Suppressor macrophage treated with lipopolysaccharide for 1 hour (primary cell): ENCODE measurements at regions not wholly inside any gene's neighbourhood (a gene's known extent, or its start where the extent isn't known, plus 50 kb on each side); places are given as distances from the start of the nearest gene placed in this dataset.
A peak's percentile ranks its signal among the peaks of the same experiment; 100 is the strongest.
"Not testable (repeated sequence)": the region's sequence is repeated elsewhere in the genome, so short reads cannot be mapped to it uniquely, and the experiment has no call there.

ENCODE experiments used
- DNase-seq, 3 donors: peaks; one replicate each; pipeline ENCODE4 v3.0.0-alpha.2; 2020 to 2022

DNA sequence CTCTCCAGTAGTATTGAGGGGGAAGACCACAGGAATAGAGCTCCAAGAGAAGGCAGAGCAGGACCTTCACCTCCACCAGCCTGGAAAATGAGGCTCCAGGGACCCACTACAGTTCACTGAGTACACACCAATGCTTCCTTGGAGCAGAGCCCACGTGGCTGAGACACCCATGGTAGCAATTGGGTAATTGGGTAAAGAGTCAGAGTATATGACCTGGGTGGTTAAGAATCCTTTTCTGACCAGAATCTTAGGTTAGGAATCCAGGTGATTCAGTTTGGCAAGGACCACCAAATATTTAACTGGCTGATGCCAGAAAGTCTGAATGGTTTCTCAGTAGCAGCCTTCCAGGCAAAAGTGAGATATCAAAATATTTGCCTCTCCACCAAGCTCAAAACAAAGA lies 107.7 kb downstream of the MDH1 start:
- DNase-seq, result no peak

DNA sequence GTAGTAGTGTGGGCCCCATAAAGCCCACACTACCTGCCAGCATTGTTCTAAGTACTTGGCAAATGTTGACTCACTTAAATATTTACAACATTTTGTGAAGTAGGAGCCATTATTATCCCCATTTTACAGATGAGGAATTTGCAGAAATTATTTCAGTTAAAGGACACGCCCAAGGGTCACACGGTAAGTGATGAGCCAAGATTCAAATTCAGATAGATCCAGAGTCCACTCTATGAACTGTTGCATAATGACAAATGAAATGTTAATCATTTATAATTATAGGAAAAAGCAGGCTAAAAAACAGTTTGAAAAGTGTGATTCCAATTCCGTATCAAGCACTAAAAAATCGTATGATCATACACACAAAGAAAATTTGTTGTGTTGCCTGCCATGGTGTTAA lies 108.4 kb downstream of the MDH1 start:
- DNase-seq, result no peak

DNA sequence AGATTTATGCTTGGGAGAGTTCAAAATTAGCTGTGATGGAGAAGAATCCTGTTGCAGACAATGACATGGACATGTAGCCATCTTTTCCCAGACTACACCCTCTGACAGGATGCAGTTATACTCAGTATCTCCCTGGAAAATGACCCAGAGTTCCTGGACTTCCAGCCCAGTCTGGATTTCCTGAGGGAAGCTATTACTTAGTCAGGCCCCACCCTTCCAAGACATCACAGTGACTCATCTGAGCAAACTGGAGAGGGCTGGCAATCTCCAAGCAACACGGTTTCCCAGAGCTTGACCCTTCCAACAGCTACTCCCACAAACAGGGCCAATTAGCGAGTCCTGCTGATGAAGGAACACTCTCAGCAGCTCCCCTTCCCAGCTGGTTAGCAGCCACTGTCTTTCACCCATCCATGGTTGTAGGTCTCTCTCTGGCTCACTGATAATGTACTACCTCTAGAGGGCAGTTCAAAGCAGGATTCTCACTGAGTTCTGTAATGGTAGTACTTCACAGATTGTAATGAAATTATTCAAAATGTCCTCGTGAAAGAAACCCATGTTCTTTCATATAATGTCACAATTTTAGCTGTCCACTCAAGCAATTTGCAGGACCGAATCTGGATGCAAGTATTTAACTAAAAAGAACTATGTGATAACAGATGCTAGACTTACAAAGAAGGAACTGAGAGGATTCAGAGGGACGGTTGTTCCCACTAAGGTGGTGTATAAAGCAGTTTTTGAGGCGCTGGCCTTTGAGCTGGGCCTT lies 110.2 kb downstream of the MDH1 start:
- DNase-seq, result peak; percentile 52 to 53 (median 52)

DNA sequence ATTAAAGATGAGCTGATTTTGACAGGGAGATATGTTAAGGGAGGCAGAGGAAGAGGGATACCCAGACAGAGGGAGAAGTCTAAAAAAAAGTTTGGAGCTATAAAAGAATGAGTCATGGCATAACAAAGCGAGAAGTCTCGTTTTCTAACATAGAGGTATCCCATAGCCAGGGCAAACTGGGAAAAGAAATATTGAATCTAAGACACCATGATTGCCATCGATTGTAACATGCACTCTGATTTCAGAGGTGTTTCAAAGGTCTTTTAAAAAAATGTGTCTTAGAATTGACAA lies 110.7 kb downstream of the MDH1 start:
- DNase-seq, result no peak

DNA sequence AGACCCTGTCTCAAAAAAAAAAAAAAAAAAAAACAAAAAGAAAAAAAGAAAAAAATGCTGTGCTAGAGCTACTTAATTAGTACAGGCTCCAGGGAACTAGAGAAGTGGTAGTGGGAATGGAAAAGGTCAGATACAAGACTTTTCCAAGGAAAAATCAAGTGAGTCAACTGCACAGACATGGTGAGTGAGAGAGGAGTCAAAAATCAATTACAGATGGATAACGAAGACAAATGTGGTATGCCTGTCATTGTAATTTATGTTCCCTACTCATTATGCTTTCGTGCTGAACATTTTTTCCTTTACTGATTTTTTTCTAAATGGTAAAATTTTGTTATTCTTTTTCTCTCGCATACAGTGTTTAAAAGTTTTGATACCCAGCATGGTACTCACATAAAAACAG lies 111.5 kb downstream of the MDH1 start:
- DNase-seq, result no peak

DNA sequence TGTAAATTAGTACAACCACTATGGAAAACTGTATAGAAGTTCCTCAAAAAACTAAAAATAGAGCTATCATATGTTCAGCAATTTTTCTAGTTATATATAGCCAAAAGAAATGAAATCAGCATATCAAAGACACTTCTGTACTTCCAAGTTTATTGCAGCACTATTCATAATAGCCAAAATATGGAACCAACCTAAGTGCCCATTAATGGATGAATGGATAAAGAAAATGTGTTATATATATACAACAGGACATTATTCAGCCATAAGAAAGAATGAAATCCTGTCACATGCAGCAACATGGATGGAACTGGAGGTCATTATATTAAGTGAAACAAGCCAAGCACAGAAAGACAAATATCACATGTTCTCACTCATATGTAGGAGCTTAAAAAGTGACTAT lies 112.6 kb downstream of the MDH1 start:
- DNase-seq, result no peak

DNA sequence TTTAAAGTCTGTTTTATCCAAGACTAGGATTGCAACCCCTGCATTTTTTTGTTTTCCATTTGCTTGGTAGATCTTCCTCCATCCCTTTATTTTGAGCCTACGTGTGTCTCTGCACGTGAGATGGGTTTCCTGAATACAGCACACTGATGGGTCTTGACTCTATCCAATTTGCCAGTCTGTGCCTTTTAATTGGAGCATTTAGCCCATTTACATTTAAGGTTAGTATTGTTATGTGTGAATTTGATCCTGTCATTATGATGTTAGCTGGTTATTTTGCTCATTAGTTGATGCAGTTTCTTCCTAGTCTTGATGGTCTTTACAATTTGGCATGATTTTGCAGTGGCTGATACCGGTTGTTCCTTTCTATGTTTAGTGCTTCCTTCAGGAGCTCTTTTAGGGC lies 117.3 kb downstream of the MDH1 start:
- not testable (repeated sequence) for DNase-seq

DNA sequence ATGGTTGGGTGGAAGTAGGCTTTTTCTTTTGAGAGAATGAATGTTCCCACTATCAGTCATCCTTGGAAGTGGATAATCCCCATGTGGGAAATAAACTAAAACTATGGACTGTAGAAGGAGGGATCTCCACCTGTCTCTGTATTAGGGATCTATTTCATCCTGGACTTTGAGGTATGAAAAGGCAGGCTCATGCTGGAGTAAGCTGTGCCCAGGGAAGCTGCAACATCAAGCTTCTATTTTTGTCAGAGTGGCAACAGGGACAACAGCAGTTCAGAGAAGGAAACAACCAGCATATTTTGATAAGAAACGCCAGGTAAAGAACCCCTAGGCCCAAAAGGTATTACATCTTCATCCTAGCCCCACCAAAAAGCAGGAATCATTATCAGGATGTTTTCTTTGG lies 122.0 kb downstream of the MDH1 start:
- DNase-seq, result no peak

DNA sequence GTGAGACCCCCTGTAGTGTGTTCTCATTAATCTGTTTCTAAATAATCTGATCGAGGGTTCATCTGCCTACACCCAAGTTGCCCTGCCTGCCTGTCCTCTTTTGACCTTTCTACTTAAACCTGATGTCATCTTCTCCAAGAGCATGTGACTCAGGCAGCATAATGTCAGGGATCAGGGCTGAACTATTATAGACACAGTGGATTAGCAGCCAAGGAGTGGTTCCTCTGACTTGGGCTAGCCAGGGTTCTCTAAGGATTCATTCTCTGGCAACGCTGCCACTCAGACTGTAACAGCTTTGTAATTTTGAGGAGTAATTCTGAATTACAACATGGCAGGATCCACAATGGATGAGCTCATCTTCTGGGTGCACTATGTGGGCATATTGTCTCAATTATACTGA lies 124.0 kb downstream of the MDH1 start:
- DNase-seq, result peak; percentile 7 to 30 (median 11)

DNA sequence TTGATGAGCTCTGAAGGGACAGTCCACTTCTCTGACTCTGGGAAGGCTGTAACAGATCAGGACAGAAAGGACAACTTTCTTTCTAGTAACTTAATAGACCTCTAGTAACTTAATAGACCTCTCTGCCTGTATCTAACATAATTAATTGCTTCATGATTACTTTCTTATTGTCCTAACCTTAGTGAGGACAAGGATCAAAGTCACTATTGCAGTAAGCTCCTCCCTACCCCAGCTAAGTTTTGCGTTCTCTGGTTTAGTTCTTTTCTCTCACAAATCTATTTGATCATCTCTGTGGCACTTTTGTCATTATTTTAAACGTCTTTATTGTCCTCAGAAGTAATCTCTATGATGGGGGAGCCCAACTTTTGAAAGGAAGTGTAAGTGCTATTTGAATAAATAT lies 125.5 kb upstream of the UGP2 start:
- no peak for DNase-seq

DNA sequence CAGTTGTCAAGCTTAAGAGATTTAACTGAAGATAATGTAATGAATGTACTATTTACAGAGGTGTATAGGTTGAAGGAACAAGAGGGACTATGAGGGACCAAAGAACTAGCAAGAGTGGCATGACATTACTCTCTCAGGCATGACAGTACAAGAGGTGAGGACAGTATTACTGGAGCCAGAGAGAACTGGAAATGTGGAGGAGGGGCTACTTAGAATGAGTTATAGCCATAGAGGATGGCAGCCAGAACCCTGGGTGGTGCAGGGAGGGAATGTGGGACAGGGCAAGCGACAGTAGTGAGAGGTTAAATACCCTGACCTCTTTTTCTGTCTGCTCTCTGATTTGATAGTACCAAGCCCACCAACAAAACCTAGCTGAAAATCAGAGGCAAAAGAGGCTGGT lies 122.6 kb upstream of the UGP2 start:
- DNase-seq, result no peak

DNA sequence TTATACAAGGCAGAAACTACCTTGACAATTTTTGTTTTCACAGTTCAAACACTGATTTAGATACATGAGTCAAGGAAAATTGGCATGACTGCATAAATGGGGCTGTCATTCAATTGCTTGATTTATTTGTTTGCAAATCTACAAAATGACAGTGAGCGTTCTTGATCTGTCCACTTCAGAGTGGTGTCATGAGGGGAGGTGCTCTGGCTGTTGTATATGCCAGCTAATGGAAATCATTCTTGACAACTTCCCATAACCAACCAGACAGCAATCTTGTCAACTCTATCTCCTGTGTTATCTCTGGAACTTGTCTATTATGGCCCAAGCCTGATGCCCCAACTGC lies 120.6 kb upstream of the UGP2 start:
- DNase-seq, result no peak

DNA sequence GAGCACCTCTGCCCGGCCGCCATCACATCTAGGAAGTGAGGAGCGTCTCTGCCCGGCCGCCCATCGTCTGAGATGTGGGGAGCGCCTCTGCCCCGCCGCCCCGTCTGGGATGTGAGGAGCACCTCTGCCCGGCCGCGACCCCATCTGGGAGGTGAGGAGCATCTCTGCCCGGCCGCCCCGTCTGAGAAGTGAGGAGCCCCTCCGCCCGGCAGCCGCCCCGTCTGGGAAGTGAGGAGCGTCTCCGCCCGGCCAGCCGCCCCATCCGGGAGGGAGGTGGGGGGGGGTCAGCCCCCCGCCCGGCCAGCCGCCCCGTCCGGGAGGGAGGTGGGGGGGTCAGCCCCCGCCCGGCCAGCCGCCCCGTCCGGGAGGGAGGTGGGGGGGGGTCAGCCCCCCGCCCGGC lies 119.4 kb upstream of the UGP2 start:
- DNase-seq, result not testable (repeated sequence)

DNA sequence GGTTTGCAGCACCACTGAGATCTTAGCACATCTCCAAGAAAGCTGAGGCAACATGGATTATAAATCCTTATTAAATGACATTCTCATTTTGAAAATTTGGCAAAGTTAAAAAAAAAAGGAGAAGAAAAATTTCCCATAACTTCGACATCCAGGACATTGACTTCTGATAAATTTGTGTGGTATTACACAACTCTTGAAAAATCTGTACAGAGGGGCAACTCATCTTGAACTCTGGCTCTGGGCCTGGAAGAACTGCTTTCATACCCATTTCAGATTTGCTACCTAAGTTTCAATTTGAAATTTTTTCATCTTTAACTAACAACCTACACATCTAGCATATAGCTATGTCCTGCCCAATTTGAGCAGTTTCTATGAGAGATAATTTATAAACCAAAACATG lies 118.0 kb upstream of the UGP2 start:
- DNase-seq, result no peak

DNA sequence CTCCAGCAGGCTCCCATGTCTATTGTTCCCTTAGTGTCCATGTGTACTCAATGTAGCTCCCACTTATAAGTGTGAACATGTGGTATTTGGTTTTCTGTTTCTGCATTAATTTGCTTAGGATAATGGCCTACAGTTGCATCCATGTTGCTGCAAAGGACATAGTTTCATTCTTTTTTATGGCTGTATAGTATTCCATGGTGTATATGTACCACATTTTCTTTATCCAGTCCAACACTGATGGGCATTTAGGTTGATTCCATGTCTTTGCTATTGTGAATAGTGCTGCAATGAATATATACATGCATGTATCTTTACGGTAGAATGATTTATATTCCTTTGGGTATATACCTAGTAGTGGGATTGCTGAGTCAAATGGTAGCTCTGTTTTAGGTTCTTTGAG lies 116.5 kb upstream of the UGP2 start:
- not testable (repeated sequence) for DNase-seq

DNA sequence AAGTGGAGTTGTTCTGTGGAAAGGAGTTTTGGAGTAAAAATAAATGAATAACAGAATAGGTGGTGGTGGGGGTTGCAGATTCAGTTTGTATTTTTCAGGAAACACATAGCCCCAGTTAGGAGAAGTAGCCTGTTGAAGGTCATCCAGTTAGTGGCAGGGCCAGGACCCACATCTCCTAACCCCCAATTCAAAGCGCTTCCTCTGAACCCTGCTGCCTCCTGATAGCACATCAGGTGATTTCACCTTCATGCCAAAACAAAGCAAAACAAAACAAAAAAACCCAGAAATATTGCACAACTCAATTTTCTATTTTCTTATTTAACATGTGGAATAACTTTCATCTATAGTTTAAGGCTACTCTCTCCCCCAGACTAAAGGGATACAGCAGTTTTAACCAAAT lies 112.3 kb upstream of the UGP2 start:
- no peak for DNase-seq

DNA sequence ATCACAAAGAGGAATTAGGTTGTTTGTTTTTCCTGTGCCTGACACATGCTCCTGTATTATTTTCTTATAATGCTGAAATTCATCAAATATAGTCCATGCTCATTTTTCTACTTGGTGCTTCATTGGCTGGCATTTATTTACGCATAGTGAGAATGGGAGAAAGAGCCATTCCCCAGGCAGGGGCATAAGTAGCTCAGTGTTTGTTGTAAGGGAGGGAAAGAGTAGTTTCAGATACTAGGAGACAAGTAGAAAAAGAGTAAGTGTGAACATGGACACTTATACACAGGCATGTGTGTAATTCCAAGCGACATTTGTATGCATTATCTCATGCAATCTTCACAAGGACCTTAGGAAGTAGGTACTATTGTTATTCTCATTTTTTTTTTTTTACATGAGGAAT lies 111.9 kb upstream of the UGP2 start:
- no peak for DNase-seq

DNA sequence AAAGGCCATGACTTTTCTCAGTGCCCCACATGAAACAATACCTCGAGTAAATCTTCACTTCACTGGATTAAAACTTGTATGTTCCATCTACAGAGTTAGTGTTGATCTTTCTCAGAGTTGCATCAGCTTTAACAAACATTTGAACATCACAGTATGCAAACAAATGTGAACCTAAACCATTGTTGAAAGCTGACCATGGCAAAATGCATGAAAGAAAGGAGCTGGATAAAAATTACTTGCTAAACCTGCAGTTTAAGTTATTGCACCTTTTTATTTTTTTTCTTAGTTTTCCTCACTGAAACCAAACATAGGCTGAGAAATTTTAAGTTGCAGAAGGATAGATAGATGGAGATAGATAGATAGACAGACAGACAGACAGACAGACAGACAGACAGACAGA lies 107.2 kb upstream of the UGP2 start:
- DNase-seq, result no peak

DNA sequence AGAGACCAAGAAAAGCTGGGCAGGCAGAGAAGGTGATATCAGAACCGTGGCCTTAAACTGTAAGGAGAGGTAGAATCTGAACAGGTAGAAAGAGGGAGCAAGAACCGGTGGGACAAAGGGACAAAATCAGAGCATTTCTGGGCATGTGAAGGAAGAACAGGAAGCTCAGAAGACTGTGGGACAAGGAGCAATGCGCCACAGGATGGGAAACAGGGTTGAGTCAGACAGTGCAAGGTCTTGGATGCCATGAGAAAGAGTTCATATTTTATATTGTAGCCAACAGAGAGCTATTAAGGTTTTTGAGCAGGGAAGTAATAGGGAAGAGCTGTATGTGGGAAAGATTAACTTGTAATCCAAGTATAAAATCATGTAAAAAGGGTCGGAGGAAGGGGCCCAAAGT lies 106.4 kb upstream of the UGP2 start:
- no peak for DNase-seq

DNA sequence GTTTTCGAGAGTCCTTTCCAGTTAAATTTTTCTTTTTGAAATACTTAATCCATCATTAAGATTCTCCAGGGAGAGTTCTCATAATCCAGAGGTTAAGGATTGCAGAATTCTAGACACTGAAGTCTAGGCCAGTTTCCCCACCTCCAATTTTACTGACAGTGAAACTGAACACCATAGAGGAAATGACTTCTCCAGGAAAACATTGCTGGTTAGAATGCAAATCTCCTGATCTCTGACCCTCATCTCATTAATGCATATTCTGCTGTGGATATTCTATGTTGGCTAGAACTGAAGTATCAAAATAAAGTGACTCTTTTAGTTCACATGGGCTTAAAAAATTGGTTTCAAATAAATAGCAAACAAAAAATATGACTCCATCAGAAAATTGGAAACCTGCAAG lies 105.8 kb upstream of the UGP2 start:
- DNase-seq, result no peak

DNA sequence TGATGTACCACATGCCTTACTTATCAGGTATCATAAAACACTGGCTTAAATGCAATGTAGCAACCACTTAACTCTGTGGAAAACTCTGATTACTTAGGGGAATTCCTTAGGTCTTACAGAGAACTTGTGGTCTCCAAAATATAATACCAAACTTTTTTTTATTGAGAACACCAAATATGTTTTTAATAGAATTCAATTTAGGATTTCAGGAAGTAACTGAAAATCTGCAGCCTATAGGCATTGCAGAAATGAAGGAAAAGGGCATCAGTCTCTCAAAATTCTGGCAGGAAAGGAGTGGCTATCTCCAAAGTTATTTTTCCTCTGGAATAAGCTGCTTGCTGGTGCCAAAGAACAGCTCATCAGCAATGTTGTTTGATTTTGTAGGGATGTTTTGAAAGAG lies 105.3 kb upstream of the UGP2 start:
- DNase-seq, result no peak

DNA sequence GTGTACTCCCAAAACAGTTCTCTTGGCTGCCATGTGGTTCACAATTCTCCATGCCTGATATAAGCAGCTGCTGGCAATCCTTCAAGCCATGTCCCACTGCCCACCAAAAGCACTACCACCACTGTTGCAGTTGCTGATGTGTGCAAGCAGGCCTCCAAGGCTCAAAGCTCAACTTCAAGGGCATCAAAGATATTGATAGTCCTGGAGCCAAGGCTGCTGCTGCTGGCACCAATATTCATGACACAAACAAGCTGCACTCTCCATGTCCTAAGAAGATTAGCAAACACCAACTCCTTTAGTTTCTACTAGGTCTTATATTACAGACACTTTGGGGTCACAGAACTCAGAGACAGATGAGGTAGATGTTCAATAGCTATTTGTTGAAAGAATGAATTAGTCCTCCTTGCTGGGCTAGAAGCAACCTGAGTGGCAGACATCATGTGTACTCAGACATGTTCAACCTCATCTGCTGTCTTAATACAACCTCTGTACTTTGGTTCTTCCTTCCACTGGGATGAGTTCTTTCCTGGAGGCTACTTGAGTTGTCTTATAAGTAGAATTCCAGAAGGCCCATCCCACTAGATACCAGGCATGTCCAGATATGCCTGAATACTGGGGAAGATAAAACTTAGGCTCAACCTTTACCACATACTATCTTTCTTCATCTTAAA lies 104.5 kb upstream of the UGP2 start:
- DNase-seq, result no peak

DNA sequence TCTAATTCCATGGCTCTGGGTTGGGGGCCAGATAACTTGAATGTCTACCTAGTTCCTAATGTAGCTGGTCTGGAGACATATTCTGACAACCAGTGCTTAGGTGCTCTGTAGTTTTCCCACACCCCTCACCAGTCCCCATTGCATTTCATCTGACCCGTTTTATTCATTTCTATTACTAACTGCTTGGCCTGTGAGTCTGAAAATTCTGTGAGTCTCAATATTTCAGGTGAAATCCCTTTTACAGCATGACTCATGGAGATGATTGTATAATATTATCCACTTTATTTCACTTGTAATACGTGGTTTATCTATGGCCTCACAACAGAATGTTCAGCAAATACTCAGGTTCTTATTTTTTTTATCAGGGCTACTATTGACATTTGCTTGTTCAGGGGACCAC lies 103.7 kb upstream of the UGP2 start:
- peak in 1 of 3 donors; percentile 10 for DNase-seq

DNA sequence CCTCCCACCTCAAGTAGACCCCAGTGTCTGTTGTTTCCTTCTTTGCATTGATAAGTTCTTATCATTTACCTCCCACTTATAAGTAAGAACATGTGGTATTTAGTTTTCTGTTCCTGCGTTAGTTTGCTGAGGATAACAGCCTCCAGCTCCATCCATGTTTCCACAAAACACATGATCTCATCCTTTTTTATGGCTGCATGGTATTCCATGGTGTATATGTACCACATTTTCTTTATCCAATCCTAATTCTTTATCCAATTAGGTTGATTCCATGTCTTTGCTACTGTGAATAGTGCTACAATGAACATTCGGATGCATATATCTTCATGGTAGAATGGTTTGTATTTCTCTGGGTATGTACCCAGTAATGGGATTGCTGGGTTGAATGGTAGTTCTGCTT lies 102.5 kb upstream of the UGP2 start:
- DNase-seq, result not testable (repeated sequence)

DNA sequence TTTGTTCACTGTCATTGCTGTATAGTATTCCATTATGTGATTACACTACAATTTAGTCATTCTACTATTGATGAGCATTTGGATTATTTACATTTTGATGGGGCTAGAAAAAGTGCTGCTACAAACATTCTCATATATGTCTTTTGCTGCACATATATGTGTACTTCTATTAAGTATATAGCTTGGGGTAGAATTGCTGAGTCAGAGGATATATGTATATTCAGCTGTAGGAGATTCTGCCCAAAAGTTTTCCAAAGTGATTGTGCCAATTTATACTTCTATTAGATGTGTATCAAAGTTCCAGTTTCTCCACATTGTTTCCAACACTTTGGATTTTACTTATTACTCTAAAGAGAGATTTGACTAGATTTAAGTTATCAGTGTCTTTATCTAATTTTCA lies 101.7 kb upstream of the UGP2 start:
- no peak for DNase-seq
